ENCODE measurements at regions not wholly inside any gene's neighbourhood (a gene's known extent, or its start where the extent isn't known, plus 50 kb on each side); places are given as distances from the start of the nearest gene placed in this dataset.

DNA sequence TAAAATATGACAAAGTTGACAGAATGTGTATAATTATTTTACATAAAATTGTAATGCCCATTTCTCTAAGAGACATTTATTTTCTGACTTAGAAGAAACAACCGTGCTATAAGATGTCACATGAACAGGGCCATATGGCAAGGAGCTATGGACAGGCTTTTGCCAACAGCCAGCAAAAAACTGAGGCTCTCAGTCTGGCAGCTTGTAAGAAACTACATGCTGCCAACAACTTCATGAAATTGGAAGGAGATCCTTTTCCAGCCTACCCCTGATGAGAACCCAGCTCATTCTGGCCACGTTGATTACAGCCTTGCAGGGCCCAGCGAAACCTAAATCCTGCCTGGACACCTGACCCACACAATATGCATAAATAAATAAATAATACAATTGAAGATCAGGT is 250.3 kb upstream of the ARSJ start:
- Histone ChIP-seq H3K4me1 (no peaks in the 10 kb centered on the region), H3K36me3 (no peaks in the 10 kb centered on the region), H3K27me3 (no peaks in the 10 kb centered on the region), H3K9me3 (no peaks in the 10 kb centered on the region), H3K27ac (no peak overlapping the region), H3K4me3 (no peak overlapping the region)
- DNase-seq (ENCODE audit: extremely low spot score in 2 of 2), result no peak
- TF ChIP-seq, protein P1, sequence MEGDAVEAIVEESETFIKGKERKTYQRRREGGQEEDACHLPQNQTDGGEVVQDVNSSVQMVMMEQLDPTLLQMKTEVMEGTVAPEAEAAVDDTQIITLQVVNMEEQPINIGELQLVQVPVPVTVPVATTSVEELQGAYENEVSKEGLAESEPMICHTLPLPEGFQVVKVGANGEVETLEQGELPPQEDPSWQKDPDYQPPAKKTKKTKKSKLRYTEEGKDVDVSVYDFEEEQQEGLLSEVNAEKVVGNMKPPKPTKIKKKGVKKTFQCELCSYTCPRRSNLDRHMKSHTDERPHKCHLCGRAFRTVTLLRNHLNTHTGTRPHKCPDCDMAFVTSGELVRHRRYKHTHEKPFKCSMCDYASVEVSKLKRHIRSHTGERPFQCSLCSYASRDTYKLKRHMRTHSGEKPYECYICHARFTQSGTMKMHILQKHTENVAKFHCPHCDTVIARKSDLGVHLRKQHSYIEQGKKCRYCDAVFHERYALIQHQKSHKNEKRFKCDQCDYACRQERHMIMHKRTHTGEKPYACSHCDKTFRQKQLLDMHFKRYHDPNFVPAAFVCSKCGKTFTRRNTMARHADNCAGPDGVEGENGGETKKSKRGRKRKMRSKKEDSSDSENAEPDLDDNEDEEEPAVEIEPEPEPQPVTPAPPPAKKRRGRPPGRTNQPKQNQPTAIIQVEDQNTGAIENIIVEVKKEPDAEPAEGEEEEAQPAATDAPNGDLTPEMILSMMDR (IDR thresholded peaks at IDR 0.05), result no peak
- no peak for TF ChIP-seq POLR2AphosphoS5 (IDR thresholded peaks at IDR 0.05; ENCODE audit: insufficient read depth in 1 of 2, low read depth in 1 of 2)
- TF ChIP-seq POLR2A (IDR thresholded peaks at IDR 0.05), result no peak
- intact Hi-C loops (cut with DNase I), result loop anchor here (10.0 kb wide), 1 partner anchor 85 kb away; no protein-coding TSS in a partner anchor

DNA sequence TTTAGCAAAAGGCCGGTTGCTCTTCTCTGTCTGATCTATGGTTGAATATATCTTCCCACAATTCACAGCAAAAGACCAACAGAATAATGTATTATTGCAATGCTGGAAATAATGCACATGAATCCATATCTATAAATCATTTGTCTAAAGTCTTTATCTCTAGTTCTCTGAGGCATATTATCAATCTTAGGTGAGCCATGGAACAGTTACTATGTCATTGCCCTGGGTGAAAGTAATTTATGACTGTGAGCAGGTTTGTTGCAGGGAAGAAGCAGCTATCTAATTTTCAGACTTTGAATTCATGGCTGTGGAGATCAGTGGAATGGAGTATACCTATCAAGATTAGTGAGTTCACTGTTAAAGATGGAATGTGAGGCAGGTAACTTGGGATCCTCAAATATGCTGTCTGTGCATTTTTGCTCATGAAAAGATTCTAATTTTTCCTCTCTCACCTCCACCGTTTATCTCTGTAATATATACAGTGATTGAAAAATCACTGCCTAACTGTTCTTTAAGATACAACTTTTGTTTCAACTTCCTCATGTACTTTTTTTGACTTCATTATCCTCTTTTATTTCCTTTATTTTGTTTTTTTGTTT is 256.8 kb upstream of the ARSJ start:
- no peak for TF ChIP-seq POLR2A (IDR thresholded peaks at IDR 0.05)
- TF ChIP-seq, protein P1 (IDR thresholded peaks at IDR 0.05), result no peak
- TF ChIP-seq POLR2AphosphoS5 (IDR thresholded peaks at IDR 0.05; ENCODE audit: insufficient read depth in 1 of 2, low read depth in 1 of 2), result no peak
- no peak for DNase-seq (ENCODE audit: extremely low spot score in 2 of 2)
- H3K27me3 ChIP-seq, result no peaks in the 10 kb centered on the region
- H3K4me1 ChIP-seq, result no peaks in the 10 kb centered on the region
- H3K27ac ChIP-seq, result no peak overlapping the region
- intact Hi-C loops (cut with DNase I), result loop anchor here (10.0 kb wide), 1 partner anchor 91 kb away; no protein-coding TSS in a partner anchor
- H3K9me3 ChIP-seq, result no peaks in the 10 kb centered on the region
- no peak overlapping the region for H3K4me3 ChIP-seq
- no peaks in the 10 kb centered on the region for H3K36me3 ChIP-seq

DNA sequence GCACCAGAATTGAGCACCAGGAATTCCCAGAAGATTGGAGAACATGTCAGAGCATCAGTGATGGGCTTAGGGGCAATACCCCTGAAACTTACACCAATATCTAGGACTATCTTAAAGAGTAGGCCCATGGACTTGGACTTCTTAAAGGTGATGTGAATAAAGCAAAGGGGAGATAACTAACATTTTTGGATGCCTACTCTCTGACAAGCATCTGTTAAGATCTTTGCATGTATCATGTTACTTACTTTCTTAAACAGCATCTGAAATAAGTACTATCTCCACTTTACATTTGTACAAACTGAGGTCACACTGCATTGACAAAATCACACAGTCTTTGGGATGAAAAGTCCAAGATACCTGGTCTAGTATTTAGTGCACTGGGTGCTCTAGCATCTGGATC is 258.6 kb upstream of the ARSJ start:
- Histone ChIP-seq H3K9me3 (no peaks in the 10 kb centered on the region), H3K36me3 (no peaks in the 10 kb centered on the region), H3K27me3 (no peaks in the 10 kb centered on the region), H3K4me1 (no peaks in the 10 kb centered on the region), H3K27ac (no peak overlapping the region), H3K4me3 (no peak overlapping the region)
- DNase-seq (ENCODE audit: extremely low spot score in 2 of 2), result no peak
- TF ChIP-seq, protein P1 (IDR thresholded peaks at IDR 0.05), result no peak
- intact Hi-C loops (cut with DNase I), result loop anchor here (10.0 kb wide), 1 partner anchor 93 kb away; no protein-coding TSS in a partner anchor

DNA sequence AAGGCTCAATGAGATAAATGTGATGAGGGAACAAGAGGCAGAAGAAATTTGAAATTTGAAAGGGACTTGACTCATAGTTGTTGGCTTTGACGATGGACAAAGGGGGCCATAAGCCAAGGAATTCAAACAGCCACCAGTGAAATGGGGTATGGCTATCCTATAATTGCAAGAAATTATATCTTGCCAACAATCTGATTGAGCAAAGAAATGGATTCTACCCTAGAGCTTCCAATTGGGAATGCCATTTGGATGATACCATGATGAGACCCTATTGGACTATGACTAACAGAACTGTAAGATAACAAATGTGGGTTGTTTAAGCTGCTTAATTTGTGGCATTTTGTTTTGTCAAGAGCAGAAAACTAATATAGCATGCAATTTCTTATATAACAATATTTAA is 270.1 kb upstream of the ARSJ start:
- Histone ChIP-seq H3K36me3 (no peaks in the 10 kb centered on the region), H3K27me3 (no peaks in the 10 kb centered on the region), H3K4me3 (no peak overlapping the region), H3K27ac (no peak overlapping the region), H3K9me3 (no peaks in the 10 kb centered on the region), H3K4me1 (no peaks in the 10 kb centered on the region)
- intact Hi-C loops (cut with DNase I), result no loop called here
- no peak for DNase-seq (ENCODE audit: extremely low spot score in 2 of 2)
- TF ChIP-seq POLR2A (IDR thresholded peaks at IDR 0.05), result no peak
- no peak for TF ChIP-seq POLR2AphosphoS5 (IDR thresholded peaks at IDR 0.05; ENCODE audit: insufficient read depth in 1 of 2, low read depth in 1 of 2)
- TF ChIP-seq, protein P1 (IDR thresholded peaks at IDR 0.05), result no peak

DNA sequence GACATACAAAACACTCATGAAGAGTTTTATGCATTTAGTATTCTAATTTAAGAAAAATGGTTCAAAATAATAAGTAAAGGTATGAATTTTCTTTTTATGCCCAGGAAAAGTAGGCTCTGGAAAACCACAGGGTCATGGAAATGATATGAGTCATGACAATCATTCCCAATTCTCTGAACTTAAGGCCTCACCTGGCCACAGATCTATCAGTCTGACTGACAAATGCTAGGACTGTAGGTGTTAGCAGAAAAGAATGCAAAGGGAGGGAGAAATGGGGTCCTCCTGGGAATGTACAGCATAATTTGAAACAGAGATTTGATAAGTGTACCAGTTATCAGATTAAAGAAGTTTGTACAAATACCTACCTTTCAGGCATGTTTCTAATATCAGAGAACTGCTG is 270.5 kb upstream of the ARSJ start:
- Histone ChIP-seq H3K4me1 (no peaks in the 10 kb centered on the region), H3K9me3 (no peaks in the 10 kb centered on the region), H3K27ac (no peak overlapping the region), H3K4me3 (no peak overlapping the region), H3K27me3 (no peaks in the 10 kb centered on the region), H3K36me3 (no peaks in the 10 kb centered on the region)
- intact Hi-C loops (cut with DNase I), result no loop called here
- no peak for DNase-seq (ENCODE audit: extremely low spot score in 2 of 2)
- TF ChIP-seq, protein P1 (IDR thresholded peaks at IDR 0.05), result no peak
- TF ChIP-seq POLR2AphosphoS5 (IDR thresholded peaks at IDR 0.05; ENCODE audit: insufficient read depth in 1 of 2, low read depth in 1 of 2), result no peak
- TF ChIP-seq POLR2A (IDR thresholded peaks at IDR 0.05), result no peak

All from vagina (tissue), 2 donors.